Adrenal gland (tissue), 9 donors: ENCODE measurements at regions not wholly inside any gene's neighbourhood (a gene's known extent, or its start where the extent isn't known, plus 50 kb on each side); places are given as distances from the start of the nearest gene placed in this dataset.

Source experiments
- DNase-seq, 7 donors: peaks; one replicate each; pipeline ENCODE4 v3.0.0-alpha.2; 2019 to 2020
- H3K27ac ChIP-seq, 5 donors: fragments of 200-600 bp; sonication (generic) in 4 of 5; 1 replicate in 3 of 5; 2 replicates in 2 of 5; pipeline versions ENCODE4 v1.5.1 to v1.8.0; 2016 to 2020; ENCODE audit warnings: mild to moderate bottlenecking in 1 of 5
- H3K27me3 ChIP-seq: fragments of 200-600 bp; 2 replicates; pipeline ENCODE4 v1.8.0; 2021
- H3K36me3 ChIP-seq, 2 donors: fragments of 200-600 bp; replicated peaks in 1 of 2; 1 replicate in 1 of 2; 2 replicates in 1 of 2; pipeline versions ENCODE4 v1.5.1 to v1.8.0; 2018 to 2022
- H3K4me1 ChIP-seq, 2 donors: fragments of 200-600 bp; replicated peaks in 1 of 2; 1 replicate in 1 of 2; 2 replicates in 1 of 2; pipeline versions ENCODE4 v1.5.1 to v1.8.0; 2018 to 2021
- H3K4me3 ChIP-seq, 4 donors: fragments of 200-600 bp; sonication (generic) in 3 of 4; one replicate each; pipeline ENCODE4 v1.5.1; 2016 to 2018
- H3K9me3 ChIP-seq, 3 donors: fragments of 200-600 bp; sonication (generic) in 1 of 3; replicated peaks in 1 of 3; 1 replicate in 2 of 3; 2 replicates in 1 of 3; pipeline versions ENCODE4 v1.5.1 to v1.8.0; 2016 to 2021
- POLR2A ChIP-seq, 2 donors: fragments of 450-650 bp; IDR thresholded peaks; one replicate each; pipeline ENCODE4 v1.6.1; 2017; ENCODE audit warnings: antibody characterized with exemption in 2 of 2, mild to moderate bottlenecking in 2 of 2, moderate library complexity in 1 of 2
- WGBS, 4 donors: extraction: QIAGEN DNeasy Blood & Tissue Kit in 2 of 4; methylation state at CpG; one replicate each; pipeline versions ENCODE4 v1.1.5 to v1.1.7; 2013 to 2017; 5-methylcytosine and 5-hydroxymethylcytosine counted together
- intact Hi-C, 2 donors: fragments of 100-400 bp; cut with DNase I; formaldehyde crosslinking; loops; one replicate each; pipeline versions ENCODE4 v1.14.1 to v1.15.0; 2022 to 2023
- TF ChIP-seq, protein P1 (sequence below), 6 experiments: fragments of 450-650 bp in 4 of 6; fragments of 200-600 bp in 2 of 6; sonication (generic) in 1 of 6; IDR thresholded peaks; 1 replicate in 5 of 6; 2 replicates in 1 of 6; pipeline versions ENCODE4 v1.5.1 to v1.8.0; 2016 to 2021; ENCODE audit warnings: antibody characterized with exemption in 6 of 6, mild to moderate bottlenecking in 2 of 6, moderate library complexity in 1 of 6
- donor health status: healthy with polysubstance abuse.
- donor health status: Bipolar disorder and iron deficiency.
- donor health status: DM: yes; HTN: yes; CAD: no.
- donor health status: DM: no; HTN: no; CAD: no.
- donor health status: DM: no; HTN: no; CAD: no.

DNA sequence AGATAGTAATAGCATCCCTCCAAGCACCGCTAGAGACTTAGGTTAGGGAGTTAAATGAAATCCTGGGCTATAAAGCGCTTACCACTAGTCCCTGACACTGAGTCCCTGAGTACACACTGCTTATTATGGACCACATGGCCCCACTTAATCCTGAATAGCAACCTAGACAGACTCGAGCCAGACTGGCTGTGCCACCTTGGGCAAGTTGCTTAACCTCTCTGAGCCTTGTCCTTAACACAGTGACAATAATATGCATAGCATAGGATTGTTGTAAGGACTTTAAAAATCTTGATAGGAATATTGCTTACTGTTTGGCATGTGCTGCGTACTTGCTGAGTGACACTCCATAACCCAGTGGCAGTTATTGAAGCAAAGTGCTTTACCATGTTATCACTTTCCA is 125.6 kb upstream of the SASH1 start:
- intact Hi-C loops: no loop called here
- Histone ChIP-seq H3K27me3 (no peaks in the 10 kb centered on the region), H3K4me3 (no peak overlapping the region), H3K9me3 (no peaks in the 10 kb centered on the region), H3K4me1 (no peaks in the 10 kb centered on the region), H3K36me3 (no peaks in the 10 kb centered on the region), H3K27ac (no peak overlapping the region)
- no peak for DNase-seq
- TF ChIP-seq, protein P1, sequence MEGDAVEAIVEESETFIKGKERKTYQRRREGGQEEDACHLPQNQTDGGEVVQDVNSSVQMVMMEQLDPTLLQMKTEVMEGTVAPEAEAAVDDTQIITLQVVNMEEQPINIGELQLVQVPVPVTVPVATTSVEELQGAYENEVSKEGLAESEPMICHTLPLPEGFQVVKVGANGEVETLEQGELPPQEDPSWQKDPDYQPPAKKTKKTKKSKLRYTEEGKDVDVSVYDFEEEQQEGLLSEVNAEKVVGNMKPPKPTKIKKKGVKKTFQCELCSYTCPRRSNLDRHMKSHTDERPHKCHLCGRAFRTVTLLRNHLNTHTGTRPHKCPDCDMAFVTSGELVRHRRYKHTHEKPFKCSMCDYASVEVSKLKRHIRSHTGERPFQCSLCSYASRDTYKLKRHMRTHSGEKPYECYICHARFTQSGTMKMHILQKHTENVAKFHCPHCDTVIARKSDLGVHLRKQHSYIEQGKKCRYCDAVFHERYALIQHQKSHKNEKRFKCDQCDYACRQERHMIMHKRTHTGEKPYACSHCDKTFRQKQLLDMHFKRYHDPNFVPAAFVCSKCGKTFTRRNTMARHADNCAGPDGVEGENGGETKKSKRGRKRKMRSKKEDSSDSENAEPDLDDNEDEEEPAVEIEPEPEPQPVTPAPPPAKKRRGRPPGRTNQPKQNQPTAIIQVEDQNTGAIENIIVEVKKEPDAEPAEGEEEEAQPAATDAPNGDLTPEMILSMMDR (IDR thresholded peaks at IDR 0.05): no peak
- TF ChIP-seq POLR2A (IDR thresholded peaks at IDR 0.05): no peak
- WGBS, 4 donors: 77 to 88% (median 81%) methylated on average over 4 of the region's 4 CpGs

DNA sequence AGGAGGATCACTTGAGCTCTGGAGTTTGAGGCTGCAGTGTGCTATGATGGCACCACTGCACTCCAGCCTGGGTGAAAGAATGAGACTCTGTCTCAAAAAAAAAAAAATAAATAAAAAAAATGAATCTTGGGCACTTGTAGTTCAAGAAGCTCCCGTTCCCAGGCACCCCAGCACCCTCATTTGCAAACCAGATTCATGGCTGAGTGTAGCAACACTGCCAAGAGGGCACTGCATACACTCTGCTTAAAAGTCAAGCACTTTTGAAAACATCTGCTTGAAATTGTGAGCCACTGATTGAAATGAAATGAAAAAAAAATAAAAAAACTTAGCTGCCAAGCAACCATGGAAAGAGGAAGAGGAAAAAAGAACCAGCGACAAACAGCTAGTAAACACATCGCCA is 124.7 kb upstream of the SASH1 start:
- intact Hi-C loops: no loop called here

GRCh38 chr6:148218542-148219258 is 123.9 kb upstream of the SASH1 start:
- Histone ChIP-seq H3K9me3 (no peaks in the 10 kb centered on the region), H3K4me3 (no peak overlapping the region), H3K4me1 (no peaks in the 10 kb centered on the region), H3K27ac (no peak overlapping the region), H3K27me3 (no peaks in the 10 kb centered on the region), H3K36me3 (no peaks in the 10 kb centered on the region)
- 54 to 95% (median 68%) methylated on average over 3 of the region's 3 CpGs for WGBS, 4 donors
- DNase-seq: no peak
- intact Hi-C loops: no loop called here
- TF ChIP-seq, protein P1 (IDR thresholded peaks at IDR 0.05): no peak
- no peak for TF ChIP-seq POLR2A (IDR thresholded peaks at IDR 0.05)

More for the DNA sequence above, 124.7 kb upstream of the SASH1 start:
- Histone ChIP-seq H3K4me3 (no peak overlapping the region), H3K9me3 (no peaks in the 10 kb centered on the region), H3K27me3 (no peaks in the 10 kb centered on the region), H3K27ac (no peak overlapping the region), H3K36me3 (no peaks in the 10 kb centered on the region), H3K4me1 (no peaks in the 10 kb centered on the region)
- DNase-seq: no peak
- 69 to 81% (median 75%) methylated on average over 3 of the region's 3 CpGs for WGBS, 4 donors
- no peak for TF ChIP-seq POLR2A (IDR thresholded peaks at IDR 0.05)
- TF ChIP-seq, protein P1 (IDR thresholded peaks at IDR 0.05): no peak

GRCh38 chr6:148221196-148221979 is 121.2 kb upstream of the SASH1 start:
- Histone ChIP-seq H3K27ac (no peak overlapping the region), H3K4me3 (no peak overlapping the region)

More at GRCh38 chr6:148221196-148221979, 121.2 kb upstream of the SASH1 start:
- 38 to 48% (median 40%) methylated on average over 6 of the region's 6 CpGs for WGBS, 4 donors
- TF ChIP-seq POLR2A (IDR thresholded peaks at IDR 0.05): no peak
- TF ChIP-seq, protein P1 (IDR thresholded peaks at IDR 0.05): no peak
- Histone ChIP-seq H3K9me3 (peaks cover 0 to 5% (median 0%) of the 10 kb centered on the region in 3 donors), H3K27me3 (no peaks in the 10 kb centered on the region), H3K36me3 (no peaks in the 10 kb centered on the region), H3K4me1 (no peaks in the 10 kb centered on the region)
- no peak for DNase-seq
- intact Hi-C loops: no loop called here
